Endothelial cell (in vitro differentiated cells): ENCODE measurements at regions not wholly inside any gene's neighbourhood (a gene's known extent, or its start where the extent isn't known, plus 50 kb on each side); places are given as distances from the start of the nearest gene placed in this dataset.

ENCODE experiments used
- DNase-seq: peaks from one replicate; pipeline ENCODE4 v3.0.0; 2021; ENCODE audit warnings: low spot score
- H3K27ac Mint-ChIP-seq: one replicate; pipeline ENCODE4 v1.8.0; 2021; ENCODE audit warnings: mixed read lengths, inconsistent platforms; ENCODE audit not compliant: unreplicated experiment
- H3K27me3 Mint-ChIP-seq: one replicate; pipeline ENCODE4 v1.8.0; 2021; ENCODE audit warnings: mild to moderate bottlenecking, moderate library complexity, mixed read lengths, inconsistent platforms; ENCODE audit not compliant: unreplicated experiment
- H3K36me3 Mint-ChIP-seq: one replicate; pipeline ENCODE4 v1.8.0; 2021; ENCODE audit warnings: mild to moderate bottlenecking, low read depth, mixed read lengths, inconsistent platforms; ENCODE audit not compliant: unreplicated experiment
- H3K4me1 Mint-ChIP-seq: one replicate; pipeline ENCODE4 v1.8.0; 2021; ENCODE audit warnings: mild to moderate bottlenecking, mixed read lengths, inconsistent platforms; ENCODE audit not compliant: unreplicated experiment
- H3K4me3 Mint-ChIP-seq: one replicate; pipeline ENCODE4 v1.8.0; 2021; ENCODE audit warnings: mild to moderate bottlenecking, mixed read lengths, inconsistent platforms; ENCODE audit not compliant: unreplicated experiment
- H3K9me3 Mint-ChIP-seq: one replicate; pipeline ENCODE4 v1.8.0; 2021; ENCODE audit warnings: mixed read lengths, inconsistent platforms; ENCODE audit not compliant: unreplicated experiment
- TF ChIP-seq, protein P1 (sequence below): fragments of 200-600 bp; sonication (generic); IDR thresholded peaks from one replicate; pipeline ENCODE4 v1.5.0; 2021; ENCODE audit warnings: antibody characterized with exemption; ENCODE audit not compliant: unreplicated experiment

DNA sequence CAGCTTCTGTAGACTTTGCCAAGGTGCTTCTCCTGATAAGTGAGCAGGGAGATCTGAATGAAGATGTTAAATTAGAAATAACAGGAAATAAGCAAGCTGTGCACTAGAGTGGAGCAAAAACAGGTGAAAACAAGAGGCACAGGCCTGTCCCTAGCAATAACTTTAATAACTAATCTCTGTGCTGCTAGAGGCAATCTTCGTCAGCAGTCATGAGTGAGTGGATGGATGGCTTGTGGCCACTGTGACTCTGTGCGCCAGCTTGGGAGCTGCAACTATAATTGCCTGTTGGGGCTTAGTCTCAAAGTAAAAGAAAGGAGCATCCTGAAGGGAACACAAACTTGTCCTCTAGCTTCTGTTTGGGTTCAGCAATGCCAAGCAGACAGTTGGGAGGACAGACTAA lies 240.3 kb downstream of the HHIPL2 start:
- no peaks in the 10 kb centered on the region for H3K4me1 Mint-ChIP-seq
- no peaks in the 10 kb centered on the region for H3K27me3 Mint-ChIP-seq
- H3K9me3 Mint-ChIP-seq = no peaks in the 10 kb centered on the region
- H3K4me3 Mint-ChIP-seq = no peak overlapping the region
- no peak for DNase-seq
- TF ChIP-seq, protein P1, sequence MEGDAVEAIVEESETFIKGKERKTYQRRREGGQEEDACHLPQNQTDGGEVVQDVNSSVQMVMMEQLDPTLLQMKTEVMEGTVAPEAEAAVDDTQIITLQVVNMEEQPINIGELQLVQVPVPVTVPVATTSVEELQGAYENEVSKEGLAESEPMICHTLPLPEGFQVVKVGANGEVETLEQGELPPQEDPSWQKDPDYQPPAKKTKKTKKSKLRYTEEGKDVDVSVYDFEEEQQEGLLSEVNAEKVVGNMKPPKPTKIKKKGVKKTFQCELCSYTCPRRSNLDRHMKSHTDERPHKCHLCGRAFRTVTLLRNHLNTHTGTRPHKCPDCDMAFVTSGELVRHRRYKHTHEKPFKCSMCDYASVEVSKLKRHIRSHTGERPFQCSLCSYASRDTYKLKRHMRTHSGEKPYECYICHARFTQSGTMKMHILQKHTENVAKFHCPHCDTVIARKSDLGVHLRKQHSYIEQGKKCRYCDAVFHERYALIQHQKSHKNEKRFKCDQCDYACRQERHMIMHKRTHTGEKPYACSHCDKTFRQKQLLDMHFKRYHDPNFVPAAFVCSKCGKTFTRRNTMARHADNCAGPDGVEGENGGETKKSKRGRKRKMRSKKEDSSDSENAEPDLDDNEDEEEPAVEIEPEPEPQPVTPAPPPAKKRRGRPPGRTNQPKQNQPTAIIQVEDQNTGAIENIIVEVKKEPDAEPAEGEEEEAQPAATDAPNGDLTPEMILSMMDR = no peak
- no peak overlapping the region for H3K27ac Mint-ChIP-seq
- no peaks in the 10 kb centered on the region for H3K36me3 Mint-ChIP-seq

DNA sequence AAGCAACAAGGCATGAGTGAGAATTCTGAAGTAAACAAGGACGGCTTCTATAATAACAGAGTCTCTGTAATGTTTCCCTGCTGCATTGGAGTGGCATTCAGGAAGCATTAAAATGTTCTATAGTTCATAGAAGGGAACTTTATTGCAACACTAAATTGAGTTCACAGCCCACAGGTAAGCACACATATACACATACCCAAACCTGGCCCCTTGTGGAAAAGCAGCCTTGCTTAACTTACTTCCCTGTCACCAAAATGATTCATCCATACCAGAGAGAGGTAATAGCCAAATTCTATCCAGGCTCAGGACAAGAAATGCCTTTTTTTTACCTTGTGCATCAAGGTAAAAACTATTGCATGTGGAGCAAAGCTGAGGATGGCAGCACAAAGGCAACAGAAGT lies 241.4 kb downstream of the HHIPL2 start:
- no peak for DNase-seq
- H3K9me3 Mint-ChIP-seq = no peaks in the 10 kb centered on the region
- H3K4me1 Mint-ChIP-seq = no peaks in the 10 kb centered on the region
- H3K27ac Mint-ChIP-seq = no peak overlapping the region
- H3K4me3 Mint-ChIP-seq = no peak overlapping the region
- TF ChIP-seq, protein P1 = no peak
- H3K27me3 Mint-ChIP-seq = no peaks in the 10 kb centered on the region
- no peaks in the 10 kb centered on the region for H3K36me3 Mint-ChIP-seq

DNA sequence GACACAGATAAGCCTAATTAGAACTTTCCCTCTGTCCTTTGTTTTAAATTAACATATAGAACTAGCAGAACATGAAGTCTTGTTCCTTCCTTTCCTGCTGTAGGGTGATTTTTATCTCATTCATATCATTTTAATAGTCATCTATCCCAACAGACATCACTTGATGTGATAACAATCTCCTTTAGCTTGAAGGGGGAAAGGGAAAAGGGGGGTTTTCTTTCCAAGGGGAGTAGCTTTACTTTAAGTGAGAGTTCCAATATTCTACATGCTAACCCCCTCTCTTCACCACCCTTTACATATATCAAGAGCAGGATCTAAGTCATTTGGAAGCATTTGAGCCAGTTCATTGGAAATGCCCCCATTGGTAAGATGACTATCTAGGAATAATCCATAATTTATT lies 241.9 kb downstream of the HHIPL2 start:
- no peaks in the 10 kb centered on the region for H3K27me3 Mint-ChIP-seq
- H3K4me3 Mint-ChIP-seq = no peak overlapping the region
- no peak for DNase-seq
- no peaks in the 10 kb centered on the region for H3K9me3 Mint-ChIP-seq
- H3K27ac Mint-ChIP-seq = no peak overlapping the region
- H3K4me1 Mint-ChIP-seq = no peaks in the 10 kb centered on the region
- TF ChIP-seq, protein P1 = no peak
- H3K36me3 Mint-ChIP-seq = no peaks in the 10 kb centered on the region

DNA sequence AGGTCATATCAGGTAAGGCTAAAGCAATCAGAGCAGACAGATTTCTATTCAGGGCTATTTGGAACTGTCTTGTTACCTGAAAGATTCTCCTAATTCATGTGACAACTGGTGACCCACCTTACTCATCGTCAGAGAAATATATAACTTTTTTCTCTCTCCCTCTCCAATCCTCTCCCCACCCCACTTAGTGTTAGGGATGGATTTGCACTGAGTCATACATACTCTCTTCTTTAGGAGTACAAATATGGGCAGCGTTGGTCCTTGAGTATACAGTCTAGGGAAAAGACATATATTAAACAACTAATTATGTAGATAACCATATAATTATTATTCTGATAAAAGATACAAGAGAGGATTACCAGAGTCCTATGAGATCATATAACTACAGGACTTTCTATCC lies 246.3 kb downstream of the HHIPL2 start:
- no peak for DNase-seq
- Mint-ChIP-seq H3K4me3 (no peak overlapping the region), H3K9me3 (no peaks in the 10 kb centered on the region), H3K4me1 (no peaks in the 10 kb centered on the region), H3K27me3 (no peaks in the 10 kb centered on the region), H3K27ac (no peak overlapping the region), H3K36me3 (no peaks in the 10 kb centered on the region)
- TF ChIP-seq, protein P1 = no peak

DNA sequence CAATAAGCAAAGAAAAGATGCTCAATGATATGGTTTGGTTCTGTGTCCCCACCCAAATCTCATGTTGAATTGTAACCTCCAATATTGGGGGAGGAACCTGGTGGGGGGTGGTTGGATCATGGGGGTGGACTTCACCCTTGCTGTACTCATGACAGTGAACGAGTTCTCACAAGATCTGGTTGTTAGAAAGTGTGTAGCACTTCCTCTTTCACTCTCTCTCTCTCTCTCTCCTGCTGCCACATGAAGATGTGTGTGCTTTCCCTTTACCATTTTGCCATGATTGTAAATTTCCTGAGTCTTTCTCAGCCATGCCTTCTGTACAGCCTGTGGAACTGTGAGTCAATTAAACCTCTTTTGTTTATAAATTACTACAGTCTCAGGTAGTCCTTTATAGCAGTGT lies 248.4 kb downstream of the HHIPL2 start:
- DNase-seq = no peak
- no peaks in the 10 kb centered on the region for H3K27me3 Mint-ChIP-seq
- H3K4me3 Mint-ChIP-seq = no peak overlapping the region
- H3K4me1 Mint-ChIP-seq = no peaks in the 10 kb centered on the region
- no peaks in the 10 kb centered on the region for H3K36me3 Mint-ChIP-seq
- TF ChIP-seq, protein P1 = no peak
- H3K27ac Mint-ChIP-seq = no peak overlapping the region
- H3K9me3 Mint-ChIP-seq = no peaks in the 10 kb centered on the region
